H1 (cell line): ENCODE measurements at regions not wholly inside any gene's neighbourhood (a gene's known extent, or its start where the extent isn't known, plus 50 kb on each side); places are given as distances from the start of the nearest gene placed in this dataset.

Experiments used
- CHD2 ChIP-seq: IDR thresholded peaks from 2 replicates; pipeline ENCODE4 v1.6.1; 2012; ENCODE audit warnings: low read length, improper control_type of control experiment
- EP300 ChIP-seq, 2 experiments: IDR thresholded peaks; 1 replicate in 1 of 2; 2 replicates in 1 of 2; pipeline ENCODE4 v1.6.1; 2011 to 2012; ENCODE audit warnings: low read depth in 2 of 2, low read length in 2 of 2, mild to moderate bottlenecking in 2 of 2, borderline replicate concordance in 1 of 2, inconsistent platforms in 1 of 2, moderate library complexity in 1 of 2
- FOSL1 ChIP-seq: IDR thresholded peaks from 2 replicates; pipeline ENCODE4 v1.6.1; 2011; ENCODE audit warnings: mild to moderate bottlenecking, low read depth, low read length, moderate library complexity; ENCODE audit not compliant: insufficient read depth
- NANOG ChIP-seq: IDR thresholded peaks from 2 replicates; pipeline ENCODE4 v1.6.1; 2011; ENCODE audit warnings: low read length, low read depth, mild to moderate bottlenecking, inconsistent platforms; ENCODE audit not compliant: insufficient read depth, poor library complexity, severe bottlenecking
- RXRA ChIP-seq: IDR thresholded peaks from 2 replicates; pipeline ENCODE4 v1.6.1; 2011; ENCODE audit warnings: low read depth, mild to moderate bottlenecking, low read length, moderate library complexity; ENCODE audit not compliant: insufficient read depth
- SUZ12 ChIP-seq: fragments of 200-600 bp; sonication (generic); IDR thresholded peaks from 2 replicates; pipeline ENCODE4 v1.6.1; 2012; ENCODE audit warnings: mild to moderate bottlenecking, inconsistent platforms, low read length, moderate library complexity, mixed read lengths
- TEAD4 ChIP-seq: IDR thresholded peaks from 2 replicates; pipeline ENCODE4 v1.6.1; 2012; ENCODE audit warnings: low read depth, low read length, inconsistent platforms, mixed read lengths
- TF ChIP-seq, protein P1 (sequence below): fragments of 300-600 bp; sonication (generic); IDR thresholded peaks from 2 replicates; pipeline ENCODE4 v1.7.1; 2012; ENCODE audit warnings: low read length, moderate library complexity, mild to moderate bottlenecking, inconsistent platforms; ENCODE audit not compliant: insufficient replicate concordance

GRCh38 chr2:139805441-139805840, 1025.3 kb upstream of the NXPH2 start (continued):
- TF ChIP-seq FOSL1 = no peak
- TF ChIP-seq EP300 (IDR thresholded peaks at IDR 0.05; ENCODE audit: borderline replicate concordance in 1 of 2, low read depth in 2 of 2, low read length in 2 of 2) = no peak
- TF ChIP-seq TEAD4 = no peak
- TF ChIP-seq RXRA = no peak
- TF ChIP-seq SUZ12 = no peak
- TF ChIP-seq, protein P1, sequence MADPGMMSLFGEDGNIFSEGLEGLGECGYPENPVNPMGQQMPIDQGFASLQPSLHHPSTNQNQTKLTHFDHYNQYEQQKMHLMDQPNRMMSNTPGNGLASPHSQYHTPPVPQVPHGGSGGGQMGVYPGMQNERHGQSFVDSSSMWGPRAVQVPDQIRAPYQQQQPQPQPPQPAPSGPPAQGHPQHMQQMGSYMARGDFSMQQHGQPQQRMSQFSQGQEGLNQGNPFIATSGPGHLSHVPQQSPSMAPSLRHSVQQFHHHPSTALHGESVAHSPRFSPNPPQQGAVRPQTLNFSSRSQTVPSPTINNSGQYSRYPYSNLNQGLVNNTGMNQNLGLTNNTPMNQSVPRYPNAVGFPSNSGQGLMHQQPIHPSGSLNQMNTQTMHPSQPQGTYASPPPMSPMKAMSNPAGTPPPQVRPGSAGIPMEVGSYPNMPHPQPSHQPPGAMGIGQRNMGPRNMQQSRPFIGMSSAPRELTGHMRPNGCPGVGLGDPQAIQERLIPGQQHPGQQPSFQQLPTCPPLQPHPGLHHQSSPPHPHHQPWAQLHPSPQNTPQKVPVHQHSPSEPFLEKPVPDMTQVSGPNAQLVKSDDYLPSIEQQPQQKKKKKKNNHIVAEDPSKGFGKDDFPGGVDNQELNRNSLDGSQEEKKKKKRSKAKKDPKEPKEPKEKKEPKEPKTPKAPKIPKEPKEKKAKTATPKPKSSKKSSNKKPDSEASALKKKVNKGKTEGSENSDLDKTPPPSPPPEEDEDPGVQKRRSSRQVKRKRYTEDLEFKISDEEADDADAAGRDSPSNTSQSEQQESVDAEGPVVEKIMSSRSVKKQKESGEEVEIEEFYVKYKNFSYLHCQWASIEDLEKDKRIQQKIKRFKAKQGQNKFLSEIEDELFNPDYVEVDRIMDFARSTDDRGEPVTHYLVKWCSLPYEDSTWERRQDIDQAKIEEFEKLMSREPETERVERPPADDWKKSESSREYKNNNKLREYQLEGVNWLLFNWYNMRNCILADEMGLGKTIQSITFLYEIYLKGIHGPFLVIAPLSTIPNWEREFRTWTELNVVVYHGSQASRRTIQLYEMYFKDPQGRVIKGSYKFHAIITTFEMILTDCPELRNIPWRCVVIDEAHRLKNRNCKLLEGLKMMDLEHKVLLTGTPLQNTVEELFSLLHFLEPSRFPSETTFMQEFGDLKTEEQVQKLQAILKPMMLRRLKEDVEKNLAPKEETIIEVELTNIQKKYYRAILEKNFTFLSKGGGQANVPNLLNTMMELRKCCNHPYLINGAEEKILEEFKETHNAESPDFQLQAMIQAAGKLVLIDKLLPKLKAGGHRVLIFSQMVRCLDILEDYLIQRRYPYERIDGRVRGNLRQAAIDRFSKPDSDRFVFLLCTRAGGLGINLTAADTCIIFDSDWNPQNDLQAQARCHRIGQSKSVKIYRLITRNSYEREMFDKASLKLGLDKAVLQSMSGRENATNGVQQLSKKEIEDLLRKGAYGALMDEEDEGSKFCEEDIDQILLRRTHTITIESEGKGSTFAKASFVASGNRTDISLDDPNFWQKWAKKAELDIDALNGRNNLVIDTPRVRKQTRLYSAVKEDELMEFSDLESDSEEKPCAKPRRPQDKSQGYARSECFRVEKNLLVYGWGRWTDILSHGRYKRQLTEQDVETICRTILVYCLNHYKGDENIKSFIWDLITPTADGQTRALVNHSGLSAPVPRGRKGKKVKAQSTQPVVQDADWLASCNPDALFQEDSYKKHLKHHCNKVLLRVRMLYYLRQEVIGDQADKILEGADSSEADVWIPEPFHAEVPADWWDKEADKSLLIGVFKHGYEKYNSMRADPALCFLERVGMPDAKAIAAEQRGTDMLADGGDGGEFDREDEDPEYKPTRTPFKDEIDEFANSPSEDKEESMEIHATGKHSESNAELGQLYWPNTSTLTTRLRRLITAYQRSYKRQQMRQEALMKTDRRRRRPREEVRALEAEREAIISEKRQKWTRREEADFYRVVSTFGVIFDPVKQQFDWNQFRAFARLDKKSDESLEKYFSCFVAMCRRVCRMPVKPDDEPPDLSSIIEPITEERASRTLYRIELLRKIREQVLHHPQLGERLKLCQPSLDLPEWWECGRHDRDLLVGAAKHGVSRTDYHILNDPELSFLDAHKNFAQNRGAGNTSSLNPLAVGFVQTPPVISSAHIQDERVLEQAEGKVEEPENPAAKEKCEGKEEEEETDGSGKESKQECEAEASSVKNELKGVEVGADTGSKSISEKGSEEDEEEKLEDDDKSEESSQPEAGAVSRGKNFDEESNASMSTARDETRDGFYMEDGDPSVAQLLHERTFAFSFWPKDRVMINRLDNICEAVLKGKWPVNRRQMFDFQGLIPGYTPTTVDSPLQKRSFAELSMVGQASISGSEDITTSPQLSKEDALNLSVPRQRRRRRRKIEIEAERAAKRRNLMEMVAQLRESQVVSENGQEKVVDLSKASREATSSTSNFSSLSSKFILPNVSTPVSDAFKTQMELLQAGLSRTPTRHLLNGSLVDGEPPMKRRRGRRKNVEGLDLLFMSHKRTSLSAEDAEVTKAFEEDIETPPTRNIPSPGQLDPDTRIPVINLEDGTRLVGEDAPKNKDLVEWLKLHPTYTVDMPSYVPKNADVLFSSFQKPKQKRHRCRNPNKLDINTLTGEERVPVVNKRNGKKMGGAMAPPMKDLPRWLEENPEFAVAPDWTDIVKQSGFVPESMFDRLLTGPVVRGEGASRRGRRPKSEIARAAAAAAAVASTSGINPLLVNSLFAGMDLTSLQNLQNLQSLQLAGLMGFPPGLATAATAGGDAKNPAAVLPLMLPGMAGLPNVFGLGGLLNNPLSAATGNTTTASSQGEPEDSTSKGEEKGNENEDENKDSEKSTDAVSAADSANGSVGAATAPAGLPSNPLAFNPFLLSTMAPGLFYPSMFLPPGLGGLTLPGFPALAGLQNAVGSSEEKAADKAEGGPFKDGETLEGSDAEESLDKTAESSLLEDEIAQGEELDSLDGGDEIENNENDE = no peak
- TF ChIP-seq CHD2 = no peak
- no peak for TF ChIP-seq NANOG
